AG10803 (cell line): ENCODE measurements at regions not wholly inside any gene's neighbourhood (a gene's known extent, or its start where the extent isn't known, plus 50 kb on each side); places are given as distances from the start of the nearest gene placed in this dataset.

Experiments
- DNase-seq: peaks from one replicate; pipeline ENCODE4 v3.0.0; 2010; ENCODE audit warnings: low read depth
- H3K4me3 ChIP-seq: 2 replicates; pipeline ENCODE4 v1.5.1; 2011; ENCODE audit warnings: mild to moderate bottlenecking, low read length, control low read depth
- TF ChIP-seq, protein P1 (sequence below): conservative IDR thresholded peaks from 2 replicates; pipeline ENCODE4 v1.5.1; 2011; ENCODE audit warnings: mild to moderate bottlenecking, low read length, control low read depth, inconsistent platforms

DNA sequence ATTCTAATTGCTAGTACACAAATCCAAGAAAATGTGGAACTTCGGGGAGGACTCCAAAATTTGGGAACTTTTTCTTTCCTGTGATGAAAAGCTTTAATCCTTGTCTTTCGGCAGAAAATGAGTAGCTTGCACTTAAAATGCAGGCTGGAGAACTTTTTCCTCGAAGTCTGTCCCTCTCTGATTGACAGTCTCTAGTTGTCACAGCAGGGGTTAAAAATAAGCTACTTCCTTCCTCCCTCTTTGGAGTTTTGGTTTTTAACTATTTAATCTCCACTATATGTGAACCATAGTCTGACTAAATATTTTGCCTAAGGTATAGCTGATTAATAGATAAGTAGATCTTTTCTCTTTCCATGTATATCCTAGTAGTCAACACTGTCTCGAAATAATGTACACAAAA lies 66.8 kb upstream of the MBOAT1 start:
- no peak for DNase-seq
- TF ChIP-seq, protein P1, sequence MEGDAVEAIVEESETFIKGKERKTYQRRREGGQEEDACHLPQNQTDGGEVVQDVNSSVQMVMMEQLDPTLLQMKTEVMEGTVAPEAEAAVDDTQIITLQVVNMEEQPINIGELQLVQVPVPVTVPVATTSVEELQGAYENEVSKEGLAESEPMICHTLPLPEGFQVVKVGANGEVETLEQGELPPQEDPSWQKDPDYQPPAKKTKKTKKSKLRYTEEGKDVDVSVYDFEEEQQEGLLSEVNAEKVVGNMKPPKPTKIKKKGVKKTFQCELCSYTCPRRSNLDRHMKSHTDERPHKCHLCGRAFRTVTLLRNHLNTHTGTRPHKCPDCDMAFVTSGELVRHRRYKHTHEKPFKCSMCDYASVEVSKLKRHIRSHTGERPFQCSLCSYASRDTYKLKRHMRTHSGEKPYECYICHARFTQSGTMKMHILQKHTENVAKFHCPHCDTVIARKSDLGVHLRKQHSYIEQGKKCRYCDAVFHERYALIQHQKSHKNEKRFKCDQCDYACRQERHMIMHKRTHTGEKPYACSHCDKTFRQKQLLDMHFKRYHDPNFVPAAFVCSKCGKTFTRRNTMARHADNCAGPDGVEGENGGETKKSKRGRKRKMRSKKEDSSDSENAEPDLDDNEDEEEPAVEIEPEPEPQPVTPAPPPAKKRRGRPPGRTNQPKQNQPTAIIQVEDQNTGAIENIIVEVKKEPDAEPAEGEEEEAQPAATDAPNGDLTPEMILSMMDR, result no peak
- no peak overlapping the region for H3K4me3 ChIP-seq

DNA sequence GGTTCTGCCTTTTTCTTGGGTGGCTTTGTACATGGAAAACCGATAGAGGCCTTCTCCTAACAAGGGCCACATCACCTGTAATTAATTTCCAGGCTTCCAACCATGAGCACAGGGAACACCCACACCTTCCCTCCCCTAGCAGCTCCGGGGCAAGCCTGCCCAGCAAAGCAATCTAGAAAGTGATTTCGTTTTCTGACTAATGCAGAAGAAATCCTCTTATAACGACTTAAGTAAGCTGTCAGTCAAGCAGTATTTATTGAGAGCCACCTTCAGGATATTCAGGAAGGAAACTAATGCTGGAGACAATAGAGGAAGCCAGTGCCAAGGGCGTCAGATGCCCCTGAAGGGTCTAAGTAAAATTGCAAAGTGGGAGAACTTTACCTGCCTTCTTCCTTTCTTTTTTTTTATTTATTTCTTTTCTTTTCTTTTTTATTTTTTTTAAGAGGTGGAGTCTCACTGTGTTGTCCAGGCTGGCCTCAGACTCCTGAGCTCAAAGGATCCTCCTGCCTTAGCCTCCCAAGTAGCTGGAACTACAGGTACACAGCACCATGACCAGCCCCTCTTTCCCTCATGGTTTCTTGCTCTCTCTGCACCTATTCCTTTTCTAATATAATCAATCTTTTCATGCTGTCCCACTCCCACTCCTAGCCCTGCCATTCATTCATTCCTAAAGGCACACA lies 67.5 kb upstream of the MBOAT1 start:
- H3K4me3 ChIP-seq, result no peak overlapping the region
- TF ChIP-seq, protein P1, result no peak
- no peak for DNase-seq

DNA sequence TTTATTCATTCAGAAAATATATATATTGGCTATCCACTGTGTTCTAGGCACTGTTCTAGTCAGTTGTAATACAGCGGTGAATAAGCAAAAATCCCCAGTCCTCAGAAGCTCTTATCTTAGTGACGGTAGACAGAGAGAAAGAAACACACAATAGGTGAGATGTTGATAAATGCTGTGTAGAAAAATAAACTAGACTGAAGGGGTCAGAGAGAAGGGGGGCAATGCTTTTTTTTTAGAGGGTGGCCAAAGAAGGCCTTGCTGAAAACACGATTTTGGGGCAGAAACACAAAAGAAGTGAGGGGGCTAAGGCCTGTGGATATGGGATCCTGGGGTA lies 68.0 kb upstream of the MBOAT1 start:
- H3K4me3 ChIP-seq, result no peak overlapping the region
- DNase-seq, result no peak
- TF ChIP-seq, protein P1, result no peak

DNA sequence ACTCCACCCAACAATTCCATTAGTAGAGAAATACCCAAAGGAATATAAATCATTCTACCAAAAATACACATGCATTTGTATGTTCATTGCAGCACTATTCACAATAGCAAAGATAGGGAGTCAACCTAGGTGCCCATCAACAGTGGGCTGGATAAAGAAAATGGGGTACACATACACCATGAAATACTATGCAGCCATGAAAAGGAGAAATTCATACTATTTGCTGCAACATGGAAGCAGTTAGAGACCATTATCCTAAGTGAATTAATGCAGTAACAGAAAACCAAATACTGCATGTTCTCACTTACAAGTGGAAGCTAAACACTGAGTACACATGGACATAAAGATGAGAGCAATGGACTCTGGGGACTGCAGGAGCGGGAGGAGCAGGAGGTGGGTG lies 72.4 kb upstream of the MBOAT1 start:
- no peak overlapping the region for H3K4me3 ChIP-seq
- TF ChIP-seq, protein P1, result no peak
- no peak for DNase-seq

DNA sequence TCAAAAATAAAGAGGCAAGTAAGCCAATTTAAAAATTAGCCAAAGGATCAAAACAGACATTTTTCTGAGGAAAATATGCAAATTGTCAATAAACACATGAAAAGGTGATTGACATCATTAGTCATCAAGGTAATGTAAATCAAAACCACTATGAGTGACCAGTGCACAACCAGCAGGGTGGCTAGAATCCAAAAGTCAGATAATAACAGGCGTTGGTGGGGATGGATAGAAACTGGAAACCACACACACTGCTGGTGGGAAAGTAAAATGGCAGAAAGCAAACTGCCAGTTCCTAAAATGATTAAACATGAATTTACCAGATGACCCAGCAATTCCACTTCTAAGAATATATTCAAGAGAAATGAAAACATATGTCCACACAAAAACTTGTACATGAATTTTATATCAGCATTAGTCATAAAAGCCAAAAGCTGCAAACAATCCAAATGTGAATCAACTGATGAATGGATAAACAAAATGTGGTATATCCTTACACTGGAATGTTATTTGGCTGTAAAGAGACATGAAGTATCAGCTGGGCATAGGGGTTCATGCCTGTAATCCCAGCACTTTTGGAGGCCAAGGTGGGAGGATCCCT lies 74.8 kb upstream of the MBOAT1 start:
- no peak for DNase-seq

DNA sequence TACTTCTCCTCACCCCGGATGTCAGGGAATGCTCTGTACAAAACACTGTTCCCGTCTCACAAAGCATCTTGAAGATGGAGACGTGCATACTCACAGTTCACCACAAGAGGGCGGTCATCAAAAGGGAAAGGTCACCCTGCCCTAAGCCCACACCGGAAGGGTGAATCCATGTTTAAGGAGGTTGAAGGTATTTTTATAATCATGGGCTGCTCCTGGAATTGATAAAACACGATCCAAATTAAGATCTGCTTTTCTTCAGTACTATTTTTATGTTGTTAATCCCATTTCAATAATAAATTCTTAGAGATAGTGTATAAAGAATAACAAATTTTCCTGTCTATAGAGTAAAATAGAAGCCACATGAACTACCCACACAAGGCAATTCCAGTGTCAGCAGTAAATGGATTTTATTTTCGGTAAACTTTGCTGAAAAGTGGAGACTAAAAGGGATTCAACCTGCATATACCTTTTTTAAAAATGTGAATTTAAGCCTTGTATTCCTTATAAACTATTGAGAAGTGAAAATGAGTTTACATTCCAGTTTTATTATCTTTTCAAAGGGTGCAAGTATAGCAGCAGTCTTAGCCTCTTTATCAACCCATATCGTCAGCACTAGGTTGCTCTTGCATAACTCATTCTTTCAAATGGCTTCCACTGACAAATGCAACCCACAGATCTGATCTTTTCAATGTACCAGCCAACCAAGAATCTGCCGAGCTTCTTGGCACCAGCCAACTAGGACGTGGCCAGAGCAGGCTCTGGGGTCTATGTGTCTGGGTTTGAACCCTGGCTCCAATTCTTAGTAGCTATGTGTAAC lies 79.7 kb upstream of the MBOAT1 start:
- TF ChIP-seq, protein P1, result peak; percentile 94
- DNase-seq, result peak; percentile 79
- H3K4me3 ChIP-seq, result no peak overlapping the region

More for the DNA sequence above, 74.8 kb upstream of the MBOAT1 start:
- no peak overlapping the region for H3K4me3 ChIP-seq
- TF ChIP-seq, protein P1, result no peak
